Astrocyte of the spinal cord (primary cell): ENCODE measurements at regions not wholly inside any gene's neighbourhood (a gene's known extent, or its start where the extent isn't known, plus 50 kb on each side); places are given as distances from the start of the nearest gene placed in this dataset.

ENCODE experiments used
- DNase-seq: peaks from one replicate; pipeline ENCODE4 v3.0.0; 2011; ENCODE audit warnings: low read depth, low spot score
- H3K4me3 ChIP-seq: 2 replicates; pipeline ENCODE4 v1.5.1; 2011; ENCODE audit warnings: low read depth, mild to moderate bottlenecking, low read length, moderate library complexity
- CTCF ChIP-seq: IDR thresholded peaks from 2 replicates; pipeline ENCODE4 v1.5.1; 2012; ENCODE audit warnings: low read depth, mild to moderate bottlenecking, low read length, inconsistent platforms
- in situ Hi-C: cut with HindIII; loops from 2 replicates; pipeline ENCODE4 v1.10.0; 2017; ENCODE audit warnings: low sequenced_read_pairs

DNA sequence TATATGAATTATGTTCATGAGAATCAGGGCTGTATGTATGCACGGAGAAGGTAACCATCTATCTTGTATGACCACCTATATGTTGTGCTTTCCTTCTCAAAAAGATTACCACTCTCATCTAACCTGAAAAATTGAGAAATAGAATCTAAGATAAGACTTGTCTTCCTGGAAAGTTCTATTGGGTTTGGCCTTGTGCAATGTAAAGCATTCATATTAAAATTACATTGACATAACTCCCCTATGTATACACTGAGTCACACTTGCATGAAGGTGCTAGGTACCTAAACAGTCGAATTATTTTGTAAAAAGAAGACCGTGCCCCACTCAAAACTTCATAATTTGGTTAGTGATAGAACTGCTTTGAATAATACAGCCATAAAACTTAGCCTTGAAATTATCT lies 54.5 kb upstream of the RFXAP start:
- in situ Hi-C loops: no loop called here
- no peak for DNase-seq
- H3K4me3 ChIP-seq: no peak overlapping the region
- no peak for TF ChIP-seq CTCF

GRCh38 chr13:36764957-36765356 lies 54.1 kb upstream of the RFXAP start:
- DNase-seq: no peak
- H3K4me3 ChIP-seq: no peak overlapping the region
- no peak for TF ChIP-seq CTCF
- in situ Hi-C loops: no loop called here

DNA sequence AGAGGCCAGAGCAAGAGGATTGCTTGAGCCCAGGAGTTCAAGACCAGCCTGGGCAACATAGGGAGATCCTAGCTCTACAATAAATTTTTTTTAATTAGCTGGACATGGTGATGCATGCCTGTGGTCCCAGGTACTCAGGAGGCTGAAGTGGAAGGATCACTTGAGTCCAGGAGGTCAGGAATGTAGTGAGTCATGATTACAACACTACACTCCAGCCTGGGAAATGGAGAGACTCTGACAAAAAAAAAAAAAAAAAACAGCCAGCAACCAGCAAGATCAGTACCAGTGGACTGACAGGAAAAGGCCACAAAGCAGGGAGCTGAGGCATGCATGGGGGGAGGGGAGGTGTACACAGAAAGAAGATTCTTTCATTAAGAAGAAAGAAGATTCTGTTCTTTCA lies 52.7 kb upstream of the RFXAP start:
- TF ChIP-seq CTCF: no peak
- H3K4me3 ChIP-seq: no peak overlapping the region
- in situ Hi-C loops: no loop called here
- peak; percentile 74 for DNase-seq

DNA sequence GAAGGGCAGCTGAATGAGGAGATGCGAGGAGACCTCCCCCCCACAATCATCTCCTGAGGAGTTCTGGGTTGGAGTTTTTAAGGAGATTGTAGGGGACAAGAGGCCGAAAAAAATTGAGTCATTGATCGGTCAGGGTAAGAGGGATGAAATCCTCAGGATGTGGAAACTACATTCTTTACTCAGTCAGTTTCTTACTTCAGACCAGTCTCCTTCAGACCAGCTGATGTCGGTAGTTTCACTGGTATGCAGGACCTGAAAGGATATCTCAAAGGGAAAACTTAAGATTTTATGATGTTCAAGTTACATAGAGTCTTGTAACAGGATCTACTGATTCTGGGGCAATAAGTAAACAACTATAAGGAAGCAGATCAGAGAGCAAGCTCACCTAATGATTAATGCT lies 51.7 kb upstream of the RFXAP start:
- TF ChIP-seq CTCF: no peak

GRCh38 chr13:36769126-36769525 lies 49.9 kb upstream of the RFXAP start:
- no peak overlapping the region for H3K4me3 ChIP-seq
- in situ Hi-C loops: no loop called here
- no peak for DNase-seq
- no peak for TF ChIP-seq CTCF

More for the DNA sequence above, 51.7 kb upstream of the RFXAP start:
- DNase-seq: no peak
- in situ Hi-C loops: no loop called here
- H3K4me3 ChIP-seq: no peak overlapping the region
